HL-60/S4 treated with phorbol 12-myristate 13-acetate at 8.2 ng/mL for 4 days and 3 days (cell line): ENCODE measurements at regions not wholly inside any gene's neighbourhood (a gene's known extent, or its start where the extent isn't known, plus 50 kb on each side); places are given as distances from the start of the nearest gene placed in this dataset.

ENCODE experiments used
- in situ Hi-C: fragments of 300-500 bp; cut with MboI; formaldehyde crosslinking; loops from 2 replicates; pipeline ENCODE4 v1.15.0; 2022; ENCODE audit warnings: low sequenced_read_pairs

GRCh38 chr13:75231235-75231634 is 250.7 kb downstream of the TBC1D4 start:
- in situ Hi-C loops, result no loop called here

DNA sequence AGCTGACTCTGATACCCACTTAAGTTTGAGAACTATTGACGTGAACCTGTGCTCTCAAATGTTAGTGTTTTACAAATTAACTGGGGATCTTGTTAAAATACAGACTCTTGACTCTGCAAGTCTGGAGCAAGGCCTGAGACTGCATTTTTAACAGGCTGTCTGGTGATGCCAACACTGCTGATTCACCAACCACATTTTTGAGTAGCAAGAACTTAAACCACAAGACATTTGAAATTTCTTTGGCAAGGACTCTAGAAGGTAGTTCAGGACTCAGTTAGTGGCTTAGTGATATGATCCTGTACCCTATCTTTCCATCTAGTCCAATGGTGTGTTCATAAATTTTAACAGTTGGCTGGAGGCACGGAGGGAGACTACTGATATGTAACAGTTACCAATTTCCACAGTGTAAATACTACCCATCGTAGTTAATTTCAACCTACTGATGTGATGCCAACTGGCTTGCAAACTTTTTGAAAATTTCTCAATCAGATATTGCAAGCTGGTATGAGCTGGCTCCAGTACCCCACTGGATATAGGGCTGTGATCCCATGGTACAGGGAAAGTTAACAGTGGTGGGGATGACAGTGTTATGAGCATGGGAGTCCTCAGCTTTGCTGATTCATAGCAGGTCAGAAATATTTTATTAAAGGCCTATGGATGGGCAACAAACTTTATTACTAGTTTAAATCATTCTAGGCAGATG is 255.1 kb downstream of the TBC1D4 start:
- in situ Hi-C loops, result no loop called here

GRCh38 chr13:75226092-75226491 is 255.9 kb downstream of the TBC1D4 start:
- in situ Hi-C loops, result no loop called here

DNA sequence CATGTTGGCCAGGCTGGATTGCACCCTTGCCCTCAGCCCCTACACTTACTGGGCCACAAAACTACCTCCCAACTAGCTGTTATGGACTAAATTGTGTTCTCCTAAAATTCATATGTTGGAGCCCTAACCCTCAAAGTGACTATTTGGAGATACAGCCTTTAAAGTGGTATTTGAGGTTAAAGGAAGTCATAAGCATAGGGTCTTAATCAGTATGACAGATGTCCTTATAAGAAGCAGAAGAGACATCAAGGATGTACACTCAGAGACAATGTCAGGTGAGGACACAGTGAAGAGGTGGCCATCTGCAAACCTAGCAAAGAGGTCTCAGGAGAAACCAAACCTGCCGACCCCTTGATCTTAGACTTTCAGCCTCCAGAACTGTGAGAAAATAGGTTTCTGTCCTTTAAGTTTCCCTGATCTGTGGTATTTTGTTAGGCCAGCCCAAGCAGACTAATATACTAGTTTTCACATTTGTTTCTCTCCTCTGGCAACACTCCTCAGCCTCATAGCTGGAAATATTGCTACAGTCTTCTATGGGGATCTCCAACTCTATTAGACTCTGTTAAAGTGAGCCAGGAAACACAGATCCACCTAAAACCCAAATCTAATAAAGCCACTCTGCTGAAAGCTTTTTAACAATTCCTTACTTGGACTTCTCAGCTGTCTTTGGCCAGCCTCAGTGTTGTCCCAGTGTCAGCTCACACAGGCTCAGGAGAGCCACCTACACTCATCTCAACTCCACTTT is 256.5 kb downstream of the TBC1D4 start:
- in situ Hi-C loops, result no loop called here

DNA sequence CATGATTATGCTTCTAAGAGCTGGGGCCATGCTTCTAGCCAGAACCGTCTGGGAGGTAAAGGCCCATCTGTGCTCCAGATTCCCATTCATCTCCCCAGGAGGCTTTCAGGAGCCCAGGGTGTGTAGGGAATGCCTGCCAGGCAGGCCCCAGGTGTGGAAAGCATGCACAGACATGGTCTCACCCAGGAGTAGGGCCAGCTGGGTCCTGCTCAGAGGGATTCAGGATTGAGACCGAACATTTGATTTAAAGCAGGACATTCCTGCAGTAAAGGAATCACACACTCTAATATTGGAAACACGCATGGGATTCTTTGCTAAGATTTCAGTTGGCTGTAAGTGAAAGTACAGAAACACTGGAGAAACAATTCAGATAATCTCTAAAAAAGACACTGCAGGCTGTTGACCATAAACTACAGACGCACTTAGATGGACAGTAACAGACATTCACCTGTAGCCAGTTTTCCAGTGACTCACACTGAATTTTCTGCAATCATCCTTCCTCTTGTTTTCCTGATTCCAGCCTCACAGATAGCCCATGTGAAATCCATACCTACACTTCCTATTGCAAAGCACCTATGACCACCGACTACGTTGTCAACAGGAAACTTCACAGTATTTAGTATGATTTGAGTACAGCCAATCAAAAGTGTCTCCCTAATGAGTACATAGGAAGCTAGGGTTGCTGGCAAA is 257.8 kb downstream of the TBC1D4 start:
- in situ Hi-C loops, result loop anchor here (25.0 kb wide), 1 partner anchor 1387 kb away; no protein-coding TSS in a partner anchor

DNA sequence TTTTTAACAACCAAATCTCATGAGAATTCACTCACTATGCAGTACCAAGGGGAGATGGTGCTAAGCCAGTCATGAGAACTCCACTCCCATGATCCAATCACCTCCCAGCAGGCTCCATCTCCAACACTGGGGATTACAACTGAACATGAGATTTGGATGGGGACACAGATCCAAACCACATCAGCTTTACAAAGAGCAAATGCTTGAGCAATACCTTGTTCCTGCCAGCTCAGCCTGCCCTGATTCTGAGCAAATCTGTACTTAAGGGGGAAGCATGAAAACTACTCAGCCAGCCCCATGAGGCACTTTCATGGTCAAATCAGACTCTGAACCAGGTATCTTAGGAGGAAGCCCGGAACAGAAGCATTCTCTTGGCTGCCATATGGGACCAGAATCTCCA is 259.9 kb downstream of the TBC1D4 start:
- in situ Hi-C loops, result loop anchor here (25.0 kb wide), 1 partner anchor 1385 kb away; no protein-coding TSS in a partner anchor

GRCh38 chr13:75220861-75221260 is 261.1 kb downstream of the TBC1D4 start:
- in situ Hi-C loops, result loop anchor here (25.0 kb wide), 1 partner anchor 1384 kb away; no protein-coding TSS in a partner anchor

DNA sequence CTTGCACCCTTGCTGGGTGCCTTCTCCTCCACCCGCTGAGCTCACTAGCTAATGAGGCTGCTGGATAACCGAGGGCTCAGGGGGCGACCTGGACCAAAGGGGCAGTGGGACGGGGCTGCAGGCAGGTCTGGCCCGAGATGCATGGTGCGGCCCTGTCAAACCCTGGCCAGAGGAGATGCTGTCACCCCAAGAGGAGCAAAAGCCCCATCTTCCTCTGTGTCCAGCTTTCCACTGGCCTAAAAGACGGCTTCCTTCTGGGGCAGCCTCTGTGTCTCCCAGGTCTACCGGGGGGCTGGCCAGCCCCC is 261.8 kb downstream of the TBC1D4 start:
- in situ Hi-C loops, result loop anchor here (25.0 kb wide), 1 partner anchor 1383 kb away; no protein-coding TSS in a partner anchor

GRCh38 chr13:75219479-75220237 is 262.3 kb downstream of the TBC1D4 start:
- in situ Hi-C loops, result loop anchor here (25.0 kb wide), 1 partner anchor 1382 kb away; no protein-coding TSS in a partner anchor

- in situ Hi-C loops, result loop anchor here (25.0 kb wide), 1 partner anchor 1381 kb away; no protein-coding TSS in a partner anchor
These were observed 264.0 kb downstream of the TBC1D4 start for GRCh38 chr13:75217949-75218348.

DNA sequence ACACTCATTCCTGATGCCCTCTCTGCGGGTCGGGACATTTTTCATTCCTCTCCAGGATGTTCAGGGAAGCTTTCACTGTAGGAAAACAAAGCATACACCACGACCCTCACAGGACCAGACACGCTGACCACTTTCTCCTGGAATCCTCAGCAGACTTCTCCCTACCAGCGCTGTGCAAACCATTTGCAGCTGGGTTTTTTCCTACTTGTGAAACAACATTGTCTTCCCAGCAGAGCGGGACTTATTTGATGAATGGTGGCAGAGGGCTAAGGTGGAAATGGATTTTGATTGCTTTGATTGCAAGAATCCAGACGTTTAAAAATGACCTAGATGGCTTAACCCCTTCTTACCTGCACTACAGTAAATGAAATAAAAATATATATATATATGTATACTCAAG is 265.9 kb downstream of the TBC1D4 start:
- in situ Hi-C loops, result loop anchor here (25.0 kb wide), 1 partner anchor 1379 kb away; no protein-coding TSS in a partner anchor

DNA sequence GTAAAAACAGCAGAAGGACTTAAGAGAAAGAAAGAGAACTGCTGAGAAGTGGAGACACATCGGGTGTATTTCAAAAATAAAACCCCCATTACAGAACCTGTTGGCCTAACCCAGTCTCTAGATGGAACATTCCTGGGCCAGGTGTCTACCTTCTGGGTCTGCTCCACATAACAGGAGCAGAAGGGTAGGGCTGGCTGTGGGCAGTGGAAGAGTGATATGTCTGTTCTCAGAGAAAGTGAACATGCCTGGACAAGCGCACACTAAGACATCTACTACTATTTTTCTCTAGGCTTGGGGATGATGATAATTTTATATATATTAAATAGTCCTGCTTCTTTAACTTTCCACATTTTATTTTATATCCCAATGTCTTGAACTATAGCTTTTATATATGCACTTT is 267.1 kb downstream of the TBC1D4 start:
- in situ Hi-C loops, result loop anchor here (25.0 kb wide), 1 partner anchor 1378 kb away; no protein-coding TSS in a partner anchor

- in situ Hi-C loops, result loop anchor here (25.0 kb wide), 1 partner anchor 1366 kb away; no protein-coding TSS in a partner anchor
These were observed 279.0 kb downstream of the TBC1D4 start for GRCh38 chr13:75202981-75203380.

- in situ Hi-C loops, result no loop called here
These were observed 284.2 kb downstream of the TBC1D4 start for GRCh38 chr13:75197803-75198202.

DNA sequence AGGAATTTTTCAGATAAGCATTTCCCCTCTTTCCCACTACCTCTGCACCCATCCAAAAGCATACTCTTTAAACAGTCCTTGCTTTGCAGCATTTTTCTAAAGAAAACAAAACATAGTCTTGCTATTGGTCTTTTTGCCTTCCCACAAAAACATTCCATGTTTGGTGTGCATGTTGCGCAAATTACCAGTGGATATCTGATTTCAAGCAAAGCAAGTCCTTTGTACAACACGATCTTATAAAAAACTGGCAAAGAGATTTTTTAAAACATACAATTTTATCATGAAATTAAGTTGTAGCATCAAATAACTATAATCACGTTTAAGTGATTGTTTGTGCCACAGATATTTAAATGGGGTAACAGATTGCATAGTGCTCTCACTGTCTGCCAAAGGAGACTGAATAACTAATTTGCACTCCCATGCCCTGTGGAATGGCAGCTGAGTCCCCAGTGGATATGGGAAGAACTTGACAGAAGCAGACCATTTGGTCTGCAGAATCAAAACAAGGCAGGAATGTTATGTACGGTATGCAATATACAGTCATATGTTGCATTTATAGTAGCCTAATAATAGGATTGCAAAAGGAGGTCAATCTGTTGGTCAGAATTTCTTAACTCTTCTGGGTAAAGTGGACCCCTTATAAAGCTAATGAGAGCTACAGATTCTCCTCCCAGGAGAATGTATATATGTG is 285.7 kb downstream of the TBC1D4 start:
- in situ Hi-C loops, result no loop called here

GRCh38 chr13:75195495-75196146 is 286.3 kb downstream of the TBC1D4 start:
- in situ Hi-C loops, result no loop called here

DNA sequence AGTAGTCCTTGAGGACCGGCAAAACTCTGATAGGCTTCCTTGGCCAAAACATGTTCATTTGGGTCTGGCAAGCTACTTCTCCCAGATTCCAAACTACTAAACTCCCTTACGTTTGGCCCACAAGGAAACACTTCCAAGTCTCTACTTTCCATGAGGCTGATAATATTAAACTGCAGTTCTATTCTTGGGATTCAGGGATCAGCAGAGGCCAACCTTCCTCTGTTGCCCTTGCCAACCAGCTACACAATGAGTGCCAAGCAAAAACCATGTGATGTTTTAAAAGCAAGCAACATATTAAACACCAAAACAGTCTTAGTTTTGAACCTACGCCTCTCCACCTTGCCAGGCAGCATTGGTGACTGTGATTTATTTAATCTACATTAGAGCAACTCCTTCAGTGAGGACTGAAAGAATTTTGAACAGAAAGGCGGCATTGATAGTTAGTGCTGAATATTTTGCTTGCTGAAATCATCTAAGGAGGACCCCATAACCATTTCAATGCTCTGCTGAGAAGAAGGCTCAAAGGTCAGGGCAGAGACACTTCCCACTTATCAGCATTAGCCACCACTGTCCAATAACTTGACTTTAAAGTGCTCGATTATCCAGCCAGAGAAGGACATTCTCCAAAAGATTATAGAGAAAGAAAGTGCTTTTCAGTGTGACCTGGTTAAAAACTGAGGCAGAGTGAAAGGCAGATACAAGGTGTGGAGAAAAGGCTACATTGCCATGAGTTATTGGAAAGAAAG is 287.1 kb downstream of the TBC1D4 start:
- in situ Hi-C loops, result no loop called here

GRCh38 chr13:75186379-75186778 is 295.6 kb downstream of the TBC1D4 start:
- in situ Hi-C loops, result no loop called here

DNA sequence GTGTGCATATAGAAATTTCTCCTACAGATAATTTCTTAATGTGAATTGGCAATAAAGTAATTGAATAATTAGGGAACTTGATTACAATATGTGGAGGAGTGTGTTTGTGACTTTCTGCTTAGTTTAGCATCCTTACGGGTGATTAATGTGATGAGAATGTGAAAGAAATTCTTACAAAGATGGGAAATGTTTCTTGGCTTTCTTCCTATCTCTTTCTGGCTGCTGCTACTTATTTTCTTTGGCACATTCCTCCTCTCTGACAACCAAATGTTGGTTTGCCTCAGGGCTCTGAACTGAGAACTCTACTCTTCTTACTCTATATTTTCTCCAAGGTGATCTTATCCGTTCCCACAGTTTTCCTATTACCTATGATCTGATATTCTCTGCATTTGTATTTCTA is 300.1 kb downstream of the TBC1D4 start:
- in situ Hi-C loops, result no loop called here
